KMS-11 (cell line): ENCODE measurements at regions not wholly inside any gene's neighbourhood (a gene's known extent, or its start where the extent isn't known, plus 50 kb on each side); places are given as distances from the start of the nearest gene placed in this dataset.

Experiments used
- H2AFZ ChIP-seq: fragments of 200-600 bp; sonication (generic); 2 replicates; pipeline ENCODE4 v1.6.1; 2016; ENCODE audit warnings: antibody characterized with exemption, mixed run types, low read depth
- H3K27ac ChIP-seq: fragments of 200-600 bp; sonication (generic); 2 replicates; pipeline ENCODE4 v1.6.1; 2016; ENCODE audit warnings: mild to moderate bottlenecking, mixed run types
- H3K27me3 ChIP-seq: fragments of 200-600 bp; sonication (generic); 2 replicates; pipeline ENCODE4 v1.6.1; 2017; ENCODE audit warnings: mild to moderate bottlenecking, low read depth, mixed run types, moderate library complexity; ENCODE audit not compliant: insufficient read depth
- H3K36me3 ChIP-seq: fragments of 200-600 bp; sonication (generic); 2 replicates; pipeline ENCODE4 v1.6.1; 2017; ENCODE audit warnings: mild to moderate bottlenecking, mixed run types; ENCODE audit not compliant: insufficient read depth
- H3K4me1 ChIP-seq: fragments of 200-600 bp; sonication (generic); 2 replicates; pipeline ENCODE4 v1.6.1; 2016; ENCODE audit warnings: mild to moderate bottlenecking, low read depth, mixed run types; ENCODE audit not compliant: poor library complexity, severe bottlenecking
- H3K4me2 ChIP-seq: fragments of 200-600 bp; sonication (generic); 2 replicates; pipeline ENCODE4 v1.7.0; 2016; ENCODE audit warnings: mild to moderate bottlenecking, mixed run types
- H3K4me3 ChIP-seq: fragments of 200-600 bp; sonication (generic); IDR thresholded peaks from 2 replicates; pipeline ENCODE4 v1.6.1; 2017; ENCODE audit warnings: low read depth, low read length, mixed read lengths; ENCODE audit not compliant: insufficient read depth
- H3K79me2 ChIP-seq: fragments of 200-600 bp; sonication (generic); 2 replicates; pipeline ENCODE4 v1.6.1; 2016; ENCODE audit warnings: low read depth, mixed run types; ENCODE audit not compliant: insufficient read depth
- H3K9ac ChIP-seq: fragments of 200-600 bp; sonication (generic); 2 replicates; pipeline ENCODE4 v1.6.1; 2016; ENCODE audit warnings: mild to moderate bottlenecking, mixed run types
- H4K20me1 ChIP-seq: fragments of 200-600 bp; sonication (generic); 2 replicates; pipeline ENCODE4 v1.6.1; 2016; ENCODE audit warnings: mild to moderate bottlenecking, mixed run types; ENCODE audit not compliant: insufficient read depth
- CTCF ChIP-seq: fragments of 200-600 bp; sonication (generic); conservative IDR thresholded peaks from 2 replicates; pipeline ENCODE4 v1.6.1; 2017; ENCODE audit warnings: low read depth, mild to moderate bottlenecking, antibody characterized with exemption, low read length, moderate library complexity, mixed read lengths

- H3K36me3 ChIP-seq = no peaks in the 10 kb centered on the region
- H4K20me1 ChIP-seq = no peaks in the 10 kb centered on the region
- H3K9ac ChIP-seq = no peak overlapping the region
- no peak overlapping the region for H3K4me3 ChIP-seq
- no peaks in the 10 kb centered on the region for H3K27me3 ChIP-seq
- no peaks in the 10 kb centered on the region for H3K4me1 ChIP-seq
- H2AFZ ChIP-seq = no peak overlapping the region
- TF ChIP-seq CTCF = no peak
- no peak overlapping the region for H3K27ac ChIP-seq
- H3K79me2 ChIP-seq = no peaks in the 10 kb centered on the region
- no peak overlapping the region for H3K4me2 ChIP-seq
These were observed 1251.5 kb downstream of the DNAJB9 start for GRCh38 chr7:109821156-109821555.

GRCh38 chr7:109834851-109835250 is 1256.1 kb upstream of the LRRN3 start:
- Histone ChIP-seq H2AFZ (no peak overlapping the region), H3K4me3 (no peak overlapping the region), H3K27me3 (no peaks in the 10 kb centered on the region), H3K4me2 (no peak overlapping the region), H3K9ac (no peak overlapping the region), H3K27ac (no peak overlapping the region), H4K20me1 (no peaks in the 10 kb centered on the region), H3K4me1 (no peaks in the 10 kb centered on the region), H3K79me2 (no peaks in the 10 kb centered on the region), H3K36me3 (no peaks in the 10 kb centered on the region)
- TF ChIP-seq CTCF = no peak

GRCh38 chr7:109835577-109835976 is 1255.3 kb upstream of the LRRN3 start:
- Histone ChIP-seq H3K4me1 (no peaks in the 10 kb centered on the region), H3K4me2 (no peak overlapping the region), H3K4me3 (no peak overlapping the region), H3K79me2 (no peaks in the 10 kb centered on the region), H3K27me3 (no peaks in the 10 kb centered on the region), H4K20me1 (no peaks in the 10 kb centered on the region), H3K36me3 (no peaks in the 10 kb centered on the region), H3K9ac (no peak overlapping the region), H2AFZ (no peak overlapping the region), H3K27ac (no peak overlapping the region)
- no peak for TF ChIP-seq CTCF

- no peak for TF ChIP-seq CTCF
- no peaks in the 10 kb centered on the region for H3K4me1 ChIP-seq
- no peak overlapping the region for H2AFZ ChIP-seq
These were observed 1254.9 kb upstream of the LRRN3 start for GRCh38 chr7:109836016-109836415.

GRCh38 chr7:109842386-109842785 is 1248.5 kb upstream of the LRRN3 start:
- H3K4me1 ChIP-seq = no peaks in the 10 kb centered on the region
- H3K79me2 ChIP-seq = no peaks in the 10 kb centered on the region
- H3K9ac ChIP-seq = no peak overlapping the region
- no peaks in the 10 kb centered on the region for H4K20me1 ChIP-seq
- no peak for TF ChIP-seq CTCF
- H3K36me3 ChIP-seq = no peaks in the 10 kb centered on the region
- H3K4me2 ChIP-seq = no peak overlapping the region
- H3K4me3 ChIP-seq = no peak overlapping the region
- H3K27ac ChIP-seq = no peak overlapping the region
- H3K27me3 ChIP-seq = no peaks in the 10 kb centered on the region
- H2AFZ ChIP-seq = no peak overlapping the region

More at GRCh38 chr7:109836016-109836415, 1254.9 kb upstream of the LRRN3 start:
- Histone ChIP-seq H3K27ac (no peak overlapping the region), H4K20me1 (no peaks in the 10 kb centered on the region), H3K79me2 (no peaks in the 10 kb centered on the region), H3K27me3 (no peaks in the 10 kb centered on the region), H3K36me3 (no peaks in the 10 kb centered on the region), H3K4me2 (no peak overlapping the region), H3K9ac (no peak overlapping the region), H3K4me3 (no peak overlapping the region)
